NCI-H1436 treated with DMSO at 0.1 percent for 48 hours (cell line): ENCODE measurements at regions not wholly inside any gene's neighbourhood (a gene's known extent, or its start where the extent isn't known, plus 50 kb on each side); places are given as distances from the start of the nearest gene placed in this dataset.
"Not testable (repeated sequence)": the region's sequence is repeated elsewhere in the genome, so short reads cannot be mapped to it uniquely, and the experiment has no call there.

Source experiments
- DNase-seq: peaks from one replicate; lab custom pipeline; 2025; lab: John Stamatoyannopoulos, UW

DNA sequence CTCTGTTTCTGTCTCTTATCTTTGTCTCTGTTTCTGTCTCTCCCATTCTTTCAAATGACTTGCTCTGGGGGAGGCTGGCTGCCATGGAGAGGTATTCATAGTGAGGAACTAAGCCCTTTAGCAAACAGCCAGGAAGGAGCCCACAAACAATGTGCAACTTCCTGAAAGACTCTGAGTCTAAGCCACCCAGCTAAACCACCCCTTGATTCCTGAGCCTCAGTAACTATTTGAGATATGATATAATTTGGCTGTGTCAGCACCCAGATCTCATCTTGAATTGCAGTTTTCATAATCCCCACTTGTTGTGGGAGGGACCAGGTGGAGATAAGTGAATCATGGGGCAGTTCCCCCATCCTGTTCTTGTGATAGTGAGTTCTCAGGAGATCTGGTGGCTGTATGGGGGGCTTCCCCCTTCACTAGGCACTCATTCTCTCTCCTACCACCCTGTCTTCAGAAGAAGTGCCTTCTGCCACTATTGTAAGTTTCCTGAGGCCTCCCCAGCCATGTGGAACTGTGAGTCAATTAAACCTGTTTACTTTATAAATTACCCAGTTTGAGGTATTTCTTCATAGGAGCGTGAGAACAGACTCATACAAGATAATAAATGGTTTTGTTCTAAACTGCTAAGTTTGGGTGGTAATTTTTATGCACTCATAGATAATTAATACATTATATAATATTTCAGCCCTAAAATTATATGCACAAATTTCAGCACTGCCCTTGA is 121.2 kb upstream of the FOXP2 start:
- DNase-seq = no peak

- DNase-seq = no peak
Measured at GRCh38 chr7:114279901-114280300, 134.7 kb upstream of the FOXP2 start.

DNA sequence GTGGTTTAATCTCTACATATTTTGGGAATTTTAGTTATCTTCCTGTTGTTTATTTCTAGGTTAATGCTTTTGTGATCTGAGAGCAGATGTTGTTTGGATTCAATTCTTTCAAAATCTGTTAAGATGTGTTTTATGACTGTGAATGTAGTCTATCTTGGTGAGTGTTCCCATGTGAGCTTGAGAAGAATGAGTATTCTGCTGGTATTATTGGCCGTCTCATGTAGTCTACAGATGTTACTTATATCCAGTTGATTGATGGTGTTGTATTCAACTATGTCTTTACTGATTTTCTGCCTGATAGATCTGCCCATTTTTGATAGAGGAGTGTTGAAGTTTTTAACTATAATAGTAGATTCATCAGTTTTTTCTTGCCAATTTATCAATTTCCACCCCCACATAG is 141.4 kb upstream of the FOXP2 start:
- DNase-seq = no peak

DNA sequence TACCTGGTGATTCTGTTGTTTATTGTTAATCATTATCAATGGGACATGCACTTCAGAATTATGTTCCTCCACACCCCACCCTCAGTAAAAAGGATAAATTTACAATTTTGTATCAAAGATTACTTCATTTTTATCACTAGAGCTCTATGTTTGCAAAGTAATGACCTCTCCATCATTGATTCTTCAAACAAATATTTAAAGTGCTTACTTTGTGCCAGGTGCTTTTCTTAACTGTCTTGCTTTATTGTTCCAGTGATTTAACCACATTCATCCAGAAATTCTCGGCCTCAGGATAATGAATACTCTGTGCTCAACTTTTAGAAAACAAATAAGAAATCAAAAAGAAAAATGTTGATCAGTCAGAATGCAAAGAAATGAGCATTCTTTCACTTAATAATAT is 144.9 kb upstream of the FOXP2 start:
- no peak for DNase-seq

GRCh38 chr7:114267550-114267949 is 147.1 kb upstream of the FOXP2 start:
- not testable (repeated sequence) for DNase-seq

DNA sequence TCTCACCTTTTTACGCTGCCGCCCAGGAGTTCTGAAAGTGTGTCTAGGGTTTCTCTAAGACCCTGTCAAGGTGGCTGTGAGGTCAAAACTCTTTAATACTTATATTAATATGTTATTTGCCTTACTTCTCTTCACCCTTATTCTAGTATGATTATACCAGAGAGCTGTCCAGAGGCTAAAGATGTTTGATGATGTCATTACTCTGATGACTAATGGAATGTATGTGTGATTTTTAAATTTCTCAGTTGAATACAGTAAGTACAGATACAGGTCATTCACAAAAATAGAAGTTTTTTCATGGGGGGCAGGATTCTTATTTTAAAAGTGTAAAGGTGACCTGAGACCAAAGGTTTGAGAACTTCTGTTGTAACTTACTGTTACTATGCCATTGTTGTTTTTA is 150.6 kb upstream of the FOXP2 start:
- DNase-seq = no peak

DNA sequence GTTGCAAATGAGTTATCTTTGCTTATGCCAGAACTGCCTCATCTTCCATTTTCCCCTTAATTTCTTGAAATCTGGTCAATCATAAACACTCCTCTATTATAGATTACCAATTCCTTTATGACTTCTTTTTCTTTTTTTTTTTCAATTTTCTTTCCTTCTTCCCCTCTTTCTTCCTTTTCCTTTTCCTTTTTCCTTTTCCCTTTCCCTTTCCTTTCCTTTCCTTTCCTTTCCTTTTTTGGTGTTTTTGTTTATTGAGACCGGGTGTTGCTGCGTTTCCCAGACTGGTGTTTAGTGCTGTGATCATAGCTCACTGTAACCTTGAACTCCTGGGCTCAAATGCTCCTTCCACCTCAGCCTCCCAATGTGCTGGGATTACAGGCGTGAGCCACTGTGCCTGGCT is 151.4 kb upstream of the FOXP2 start:
- no peak for DNase-seq

- DNase-seq = no peak
Measured at GRCh38 chr7:114255404-114255841, 159.2 kb upstream of the FOXP2 start.

DNA sequence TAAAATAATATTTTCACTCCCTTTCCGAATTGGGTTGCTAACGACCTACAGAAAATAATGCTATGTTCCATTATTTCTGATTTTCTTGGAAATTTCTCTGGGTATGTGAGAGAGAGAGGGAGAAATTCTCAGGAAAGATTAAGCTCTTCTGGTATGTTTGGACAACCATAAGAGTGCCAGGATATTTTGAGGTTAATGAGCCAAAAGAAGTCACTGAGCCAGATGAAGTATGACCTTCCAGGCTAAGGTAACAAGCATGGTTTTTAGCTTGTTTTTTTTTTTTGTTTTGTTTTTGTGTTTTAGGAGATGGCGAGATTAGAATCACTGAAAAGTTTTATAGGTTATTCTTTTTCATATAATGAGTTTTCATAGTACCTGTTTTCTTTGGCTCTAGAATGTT is 171.0 kb upstream of the FOXP2 start:
- DNase-seq = no peak

DNA sequence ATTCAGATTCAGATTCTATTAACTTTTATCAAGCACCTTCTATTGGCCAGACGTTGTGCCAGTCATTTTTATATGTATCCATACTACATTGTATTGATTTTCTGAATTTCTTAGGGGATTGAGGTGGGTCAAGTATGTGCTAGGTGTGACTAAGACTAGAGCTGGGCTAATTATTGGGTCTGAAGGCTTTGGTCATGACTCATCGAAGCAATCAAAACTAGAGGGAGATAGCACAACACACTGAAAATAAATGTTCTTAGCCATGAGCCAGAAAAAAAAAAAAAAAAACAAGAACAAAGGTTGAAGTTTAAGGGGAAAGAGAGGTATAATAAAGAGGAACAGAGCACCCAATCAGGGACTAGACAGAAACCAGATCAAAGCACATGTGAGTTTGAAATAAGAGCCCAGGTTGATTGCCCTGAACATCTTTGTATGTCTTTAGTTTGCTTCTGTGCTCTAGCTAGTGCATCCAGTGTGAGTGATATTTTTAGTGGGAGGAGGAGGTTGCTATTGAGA is 171.6 kb upstream of the FOXP2 start:
- no peak for DNase-seq

DNA sequence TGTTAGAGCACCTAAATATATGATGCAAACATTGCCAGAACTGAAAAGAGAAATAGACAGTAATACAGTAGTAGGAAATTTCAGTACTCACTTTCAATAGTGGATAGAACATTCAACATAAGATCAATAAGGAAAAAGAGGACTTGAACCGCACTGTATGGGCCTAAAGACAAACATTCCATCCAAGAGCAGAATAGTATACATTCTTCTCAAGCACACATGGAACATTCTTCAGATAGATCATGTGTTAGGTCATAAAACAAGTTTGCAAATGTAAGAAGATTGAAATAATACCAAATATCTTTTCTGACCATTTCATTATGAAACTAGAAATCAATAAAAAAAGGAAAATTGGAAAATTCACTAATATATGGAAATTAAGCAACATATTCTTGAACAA is 185.4 kb upstream of the FOXP2 start:
- DNase-seq = no peak

DNA sequence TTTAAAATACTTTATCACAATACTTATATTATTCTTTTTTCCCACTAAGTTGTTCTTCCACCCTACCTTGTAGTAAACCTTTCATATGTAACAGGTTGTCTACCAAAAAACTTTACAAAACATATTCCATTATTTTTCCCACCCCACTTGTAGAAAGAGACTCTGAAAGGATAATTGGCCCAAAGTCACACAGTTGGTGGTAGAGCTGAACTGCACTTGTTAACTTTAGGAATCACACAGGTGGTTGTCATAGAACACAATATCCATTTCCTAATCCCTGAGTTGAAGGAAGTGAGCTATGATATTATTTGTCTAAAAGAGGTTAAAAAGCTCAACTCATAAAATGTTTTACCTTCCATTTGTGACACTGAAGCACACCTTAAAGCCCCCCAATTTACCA is 188.8 kb upstream of the FOXP2 start:
- DNase-seq = no peak

DNA sequence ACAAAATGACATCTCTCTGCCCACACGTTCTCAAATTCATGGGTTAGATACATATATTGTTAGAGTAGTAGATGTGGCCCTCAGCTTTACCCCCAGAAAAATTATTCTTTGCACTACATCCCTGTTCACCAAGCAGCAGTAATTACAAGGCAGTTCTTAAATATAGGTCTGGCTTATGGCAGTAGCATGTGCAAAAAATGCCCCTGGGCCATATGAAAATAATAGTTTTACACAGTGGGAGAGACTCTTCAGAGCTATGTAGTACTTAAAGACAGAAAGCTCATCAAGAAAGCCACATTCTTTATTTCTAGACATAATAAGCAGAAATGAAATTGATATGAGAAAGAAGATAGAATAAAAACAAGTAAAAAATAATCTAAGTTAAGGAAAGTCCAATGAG is 196.3 kb upstream of the FOXP2 start:
- DNase-seq = no peak

DNA sequence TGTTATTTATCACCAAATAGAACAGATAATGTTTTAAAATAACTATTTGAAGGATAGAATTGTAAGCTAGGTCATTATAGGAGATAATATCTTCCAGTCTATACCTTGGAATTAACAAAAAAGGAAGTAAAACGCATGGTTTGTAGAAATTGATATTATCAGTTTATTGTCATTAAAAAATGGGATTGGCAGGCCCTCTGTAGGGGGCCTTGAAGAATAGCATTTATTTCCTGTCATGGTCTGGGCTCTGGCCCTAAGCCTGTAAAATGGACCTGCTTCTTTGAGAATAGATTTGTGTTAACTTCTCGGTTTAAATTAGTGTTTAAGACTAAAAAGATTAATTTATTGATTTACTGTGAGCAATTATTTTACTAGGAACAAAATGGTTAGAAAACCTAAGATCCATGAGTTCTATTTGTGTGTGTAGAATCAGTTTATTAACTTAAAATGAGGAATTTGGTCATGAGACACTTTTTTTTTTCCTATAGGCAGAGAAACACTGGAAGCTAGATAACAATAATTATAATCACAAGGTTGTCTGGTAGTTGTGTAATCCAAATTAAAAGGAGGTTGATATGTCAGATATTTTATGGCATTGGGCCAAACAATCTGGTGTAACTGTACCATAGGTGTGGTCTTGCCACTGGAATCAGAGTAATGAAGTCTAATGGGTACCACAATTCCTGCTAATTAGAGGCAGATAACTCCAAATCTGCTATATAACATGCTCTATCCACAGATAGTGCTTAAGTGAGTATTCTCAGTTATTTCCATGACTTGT is 197.4 kb upstream of the FOXP2 start:
- DNase-seq = no peak

GRCh38 chr7:114214466-114214865 is 200.1 kb upstream of the FOXP2 start:
- DNase-seq = no peak

GRCh38 chr7:114212721-114213429 is 201.7 kb upstream of the FOXP2 start:
- no peak for DNase-seq

DNA sequence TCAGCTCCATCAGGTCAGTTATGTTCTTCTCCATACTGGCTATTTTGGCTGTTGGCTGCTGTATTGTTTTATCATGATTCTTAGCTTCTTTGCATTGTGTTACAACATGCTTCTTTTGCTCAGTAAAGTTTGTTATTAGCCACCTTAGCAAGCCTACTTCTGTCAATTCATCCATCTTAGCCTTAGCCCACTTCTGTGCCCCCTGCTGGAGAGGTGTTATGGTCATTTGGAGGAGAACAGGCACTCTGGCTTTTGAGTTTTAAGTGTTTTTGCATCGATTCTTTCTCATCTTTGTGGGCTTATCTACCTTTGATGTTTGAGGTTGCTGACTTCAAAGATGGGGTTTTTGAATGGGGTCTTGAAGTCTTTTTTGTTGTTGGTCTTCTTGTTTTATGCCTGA is 204.6 kb upstream of the FOXP2 start:
- DNase-seq = no peak

DNA sequence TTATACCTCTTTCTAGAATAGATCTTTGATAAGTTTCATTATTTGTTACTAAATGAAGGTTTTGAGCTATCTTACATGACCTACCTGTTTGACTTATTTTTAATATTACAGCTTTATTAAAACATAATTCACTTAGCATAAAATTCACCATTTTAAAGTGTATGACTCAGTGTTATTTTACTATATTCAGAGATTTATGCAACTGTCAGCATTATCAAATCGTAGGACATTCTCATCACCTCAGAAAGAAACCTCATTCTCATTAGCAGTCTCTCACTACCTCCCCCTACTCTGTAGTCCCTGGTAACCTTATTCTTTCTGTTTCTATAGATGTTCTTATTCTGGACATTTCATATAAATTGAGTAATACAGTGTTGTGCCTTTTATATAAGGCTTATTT is 207.9 kb upstream of the FOXP2 start:
- DNase-seq = no peak

GRCh38 chr7:114196517-114196916 is 218.1 kb upstream of the FOXP2 start:
- no peak for DNase-seq

GRCh38 chr7:114190387-114190786 is 224.2 kb upstream of the FOXP2 start:
- no peak for DNase-seq

DNA sequence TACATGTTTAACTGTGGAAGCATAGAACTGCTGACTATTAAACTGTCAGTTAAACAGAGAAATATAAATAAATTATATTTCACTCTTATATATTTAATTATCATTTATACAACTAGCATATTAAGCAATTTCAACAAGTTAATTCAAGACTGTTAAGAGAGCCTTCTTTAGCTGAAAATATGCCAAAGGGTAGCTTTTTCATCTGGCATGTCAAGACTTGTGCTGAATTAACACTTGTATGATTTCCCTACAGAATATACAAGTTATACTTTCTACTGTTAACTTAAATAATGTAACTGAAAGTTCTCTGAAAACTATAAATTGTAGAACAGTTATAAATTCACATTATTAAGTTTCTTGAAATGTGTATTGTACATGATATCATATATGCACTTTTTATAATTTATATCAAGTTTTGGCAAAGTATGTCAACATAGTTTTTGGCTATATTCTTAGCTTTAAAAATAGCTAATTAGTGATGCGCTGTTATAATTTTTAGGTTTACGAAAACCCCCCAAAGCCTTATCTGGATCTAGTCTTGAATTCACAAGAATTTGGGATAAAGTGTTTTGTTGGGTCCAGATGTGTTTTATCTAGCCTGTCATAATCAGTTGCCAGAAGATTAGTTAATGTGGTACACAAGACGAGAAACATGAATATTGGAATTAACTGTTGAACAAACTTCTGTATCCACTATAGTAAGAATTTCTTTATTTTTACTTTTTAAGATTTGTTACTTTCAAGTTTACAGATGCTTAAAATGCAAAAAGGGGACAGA is 231.1 kb upstream of the FOXP2 start:
- no peak for DNase-seq

DNA sequence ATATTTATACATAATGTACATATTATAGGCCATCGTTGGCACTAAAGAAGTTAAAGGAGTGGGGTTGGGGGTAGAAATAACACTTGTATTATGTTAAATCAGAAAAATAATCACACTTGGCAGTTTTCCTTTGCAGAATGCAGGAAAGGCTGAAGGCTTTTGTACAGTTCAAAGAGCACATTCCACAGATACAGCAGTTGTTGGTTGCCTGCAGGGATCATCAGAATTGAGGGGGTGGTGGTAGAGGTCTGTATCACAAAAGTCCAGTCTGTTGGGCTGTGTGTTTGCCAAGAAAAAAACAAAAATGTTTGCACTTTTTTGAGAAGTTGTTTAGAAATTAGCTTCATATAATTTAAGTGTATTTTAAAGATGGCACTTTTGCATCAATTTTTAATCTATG is 231.8 kb upstream of the FOXP2 start:
- no peak for DNase-seq
